NOMO-1 (cell line): ENCODE measurements at regions not wholly inside any gene's neighbourhood (a gene's known extent, or its start where the extent isn't known, plus 50 kb on each side); places are given as distances from the start of the nearest gene placed in this dataset.

Source experiments
- DNase-seq, 2 experiments: peaks; one replicate each; lab custom pipeline; 2025; ENCODE audit not compliant: unreplicated experiment in 2 of 2; lab: John Stamatoyannopoulos, UW

DNA sequence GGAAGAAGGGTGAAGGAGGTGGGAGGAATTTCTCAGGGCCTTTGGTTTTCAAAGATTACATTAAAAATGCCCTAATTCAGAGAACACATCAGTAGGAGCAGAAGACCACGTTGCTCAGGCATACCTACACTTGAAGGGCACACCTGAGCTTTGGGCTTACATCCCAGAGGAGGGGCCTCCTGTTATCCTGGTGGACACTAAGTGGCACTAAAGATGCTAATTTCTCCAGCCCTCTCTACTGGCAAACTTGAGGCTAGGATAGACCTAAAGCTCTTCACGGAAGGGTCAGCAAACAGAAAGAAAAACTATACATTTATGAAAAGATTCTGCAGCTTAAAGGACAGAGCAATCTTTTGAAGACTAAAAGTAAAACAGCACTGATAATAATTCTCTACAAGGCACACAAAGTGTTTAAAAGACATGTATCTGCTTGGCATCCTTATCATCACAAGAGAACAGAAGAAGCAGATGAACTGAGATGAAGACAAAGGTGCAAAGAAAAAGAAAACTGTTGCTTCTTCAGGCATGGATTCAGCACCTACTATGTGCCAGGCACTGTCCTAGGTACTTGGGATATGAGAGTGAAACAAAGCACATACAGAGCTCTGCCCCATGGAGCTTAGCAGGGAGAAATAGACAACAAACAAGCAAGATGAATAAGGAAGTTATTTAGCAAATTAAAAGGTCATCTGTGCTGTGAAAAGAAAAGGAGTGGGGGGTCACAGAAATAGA, 137.5 kb downstream of the NUAK1 start:
- DNase-seq = no peak

- no peak for DNase-seq
Observed at GRCh38 chr12:106001837-106002218, 136.9 kb downstream of the NUAK1 start.

DNA sequence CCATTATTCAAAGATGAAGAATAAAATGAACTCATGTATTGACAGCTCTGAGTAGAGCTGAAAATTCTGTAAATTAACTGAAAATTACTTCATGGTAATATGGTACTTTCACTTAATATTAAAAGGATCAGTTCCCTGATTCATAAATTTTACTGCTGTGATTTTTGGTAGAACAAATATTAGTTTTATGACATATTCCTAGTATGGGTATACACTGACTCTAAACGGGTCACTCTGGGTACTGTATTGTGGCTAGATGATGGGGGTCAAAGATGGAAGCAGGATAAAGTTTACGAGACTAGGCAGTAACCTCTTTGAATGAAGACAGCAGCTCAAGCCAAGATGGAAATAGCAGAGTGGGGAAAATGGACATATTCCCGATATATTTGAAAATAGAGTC, 135.5 kb downstream of the NUAK1 start:
- no peak for DNase-seq

- DNase-seq = no peak
Observed at GRCh38 chr12:106004289-106004688, 134.5 kb downstream of the NUAK1 start.

GRCh38 chr12:106006382-106006781, 132.4 kb downstream of the NUAK1 start:
- no peak for DNase-seq

DNA sequence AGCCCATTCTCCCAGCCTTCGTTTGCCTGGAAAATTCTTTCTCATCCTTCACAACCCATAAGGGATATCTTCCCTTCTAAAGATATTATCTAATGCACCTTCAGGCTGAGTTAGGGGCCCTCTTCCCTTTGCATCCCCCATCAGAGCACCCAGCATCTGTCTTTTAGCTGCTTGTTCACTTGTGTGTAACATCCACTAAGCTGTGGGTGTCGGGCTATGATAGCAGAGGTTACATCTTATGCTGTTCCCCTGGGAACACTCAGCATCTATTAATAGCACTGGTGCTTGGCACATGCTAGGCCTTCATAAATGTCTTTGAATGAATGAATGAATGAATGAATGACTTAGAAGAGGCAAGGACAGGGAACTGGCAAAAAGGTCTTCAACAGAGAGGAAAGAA, 131.8 kb downstream of the NUAK1 start:
- DNase-seq = no peak

DNA sequence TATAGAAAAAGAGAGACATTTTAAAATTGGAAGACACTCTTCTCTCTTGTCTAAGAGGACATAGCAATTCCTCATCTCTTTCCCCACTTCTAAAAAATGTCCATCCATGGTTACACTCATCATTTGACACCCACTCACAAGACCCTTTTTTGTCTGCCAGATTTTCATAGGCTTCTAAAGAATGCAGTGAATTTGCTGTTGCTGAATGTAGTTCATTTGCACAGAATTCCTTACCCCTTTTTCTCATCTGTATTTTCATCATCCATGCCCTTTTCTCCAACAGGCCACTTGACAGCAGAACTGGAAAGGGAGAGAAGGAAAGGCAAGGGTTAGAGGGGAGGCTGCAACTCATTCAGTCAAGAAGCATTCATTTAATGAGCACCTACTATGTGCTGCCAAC, 128.0 kb downstream of the NUAK1 start:
- no peak for DNase-seq
